Adipocyte (in vitro differentiated cells): ENCODE measurements at regions not wholly inside any gene's neighbourhood (a gene's known extent, or its start where the extent isn't known, plus 50 kb on each side); places are given as distances from the start of the nearest gene placed in this dataset.

Experiments
- DNase-seq: peaks from one replicate; pipeline ENCODE4 v3.0.0-alpha.2; 2015; ENCODE audit warnings: low read depth
- H3K27me3 ChIP-seq: replicated peaks from 2 replicates; pipeline ENCODE4 v1.7.0; 2013; ENCODE audit warnings: mild to moderate bottlenecking, low read length, moderate library complexity; ENCODE audit not compliant: control insufficient read depth, insufficient read depth
- H3K36me3 ChIP-seq: 2 replicates; pipeline ENCODE4 v1.7.0; 2013; ENCODE audit warnings: low read length, mild to moderate bottlenecking, moderate library complexity; ENCODE audit not compliant: control insufficient read depth, insufficient read depth, severe bottlenecking
- H3K4me1 ChIP-seq: 2 replicates; pipeline ENCODE4 v1.7.0; 2013; ENCODE audit warnings: mild to moderate bottlenecking, low read length, moderate library complexity; ENCODE audit not compliant: control insufficient read depth, insufficient read depth
- H3K4me3 ChIP-seq: 2 replicates; pipeline ENCODE4 v1.7.0; 2013; ENCODE audit warnings: mild to moderate bottlenecking, low read length, moderate library complexity
- H3K9ac ChIP-seq: 2 replicates; pipeline ENCODE4 v1.7.0; 2013; ENCODE audit warnings: mild to moderate bottlenecking, low read length, moderate library complexity
- H3K9me3 ChIP-seq: 2 replicates; pipeline ENCODE4 v1.7.0; 2013; ENCODE audit warnings: mild to moderate bottlenecking, low read length, moderate library complexity; ENCODE audit not compliant: control insufficient read depth

GRCh38 chr12:69150083-69150795, 89.1 kb upstream of the CPSF6 start:
- Histone ChIP-seq H3K36me3 (no peaks in the 10 kb centered on the region), H3K4me3 (no peak overlapping the region), H3K27me3 (no peaks in the 10 kb centered on the region), H3K9me3 (no peaks in the 10 kb centered on the region), H3K4me1 (peaks cover 16% of the 10 kb centered on the region), H3K9ac (no peak overlapping the region)
- DNase-seq: no peak

- DNase-seq: peak; percentile 82
- Histone ChIP-seq H3K4me1 (peaks cover 16% of the 10 kb centered on the region), H3K27me3 (no peaks in the 10 kb centered on the region), H3K9me3 (no peaks in the 10 kb centered on the region), H3K36me3 (no peaks in the 10 kb centered on the region), H3K4me3 (no peak overlapping the region), H3K9ac (no peak overlapping the region)
Observed at GRCh38 chr12:69150796-69151127, 88.6 kb upstream of the CPSF6 start.

- H3K36me3 ChIP-seq: no peaks in the 10 kb centered on the region
- no peak overlapping the region for H3K4me3 ChIP-seq
- no peaks in the 10 kb centered on the region for H3K27me3 ChIP-seq
- no peaks in the 10 kb centered on the region for H3K9me3 ChIP-seq
- H3K9ac ChIP-seq: no peak overlapping the region
- H3K4me1 ChIP-seq: peaks cover 16% of the 10 kb centered on the region
- peak; percentile 91 for DNase-seq
Observed at GRCh38 chr12:69151254-69151764, 88.1 kb upstream of the CPSF6 start.

GRCh38 chr12:69154585-69155363, 84.6 kb upstream of the CPSF6 start:
- H3K9ac ChIP-seq: no peak overlapping the region
- DNase-seq: peak; percentile 90

GRCh38 chr12:69157023-69157655, 82.2 kb upstream of the CPSF6 start:
- H3K4me1 ChIP-seq: no peaks in the 10 kb centered on the region
- no peak overlapping the region for H3K9ac ChIP-seq
- no peak overlapping the region for H3K4me3 ChIP-seq
- peak; percentile 92 for DNase-seq
- H3K27me3 ChIP-seq: no peaks in the 10 kb centered on the region
- H3K9me3 ChIP-seq: no peaks in the 10 kb centered on the region
- H3K36me3 ChIP-seq: no peaks in the 10 kb centered on the region

More at GRCh38 chr12:69154585-69155363, 84.6 kb upstream of the CPSF6 start:
- Histone ChIP-seq H3K4me1 (peaks cover 16% of the 10 kb centered on the region), H3K9me3 (no peaks in the 10 kb centered on the region), H3K4me3 (no peak overlapping the region), H3K36me3 (no peaks in the 10 kb centered on the region), H3K27me3 (no peaks in the 10 kb centered on the region)

- no peaks in the 10 kb centered on the region for H3K9me3 ChIP-seq
- DNase-seq: peak; percentile 38
- no peak overlapping the region for H3K4me3 ChIP-seq
- H3K27me3 ChIP-seq: no peaks in the 10 kb centered on the region
- no peaks in the 10 kb centered on the region for H3K4me1 ChIP-seq
- no peaks in the 10 kb centered on the region for H3K36me3 ChIP-seq
- no peak overlapping the region for H3K9ac ChIP-seq
Observed at GRCh38 chr12:69161829-69162228, 77.5 kb upstream of the CPSF6 start.

- Histone ChIP-seq H3K4me1 (no peaks in the 10 kb centered on the region), H3K4me3 (no peak overlapping the region), H3K36me3 (no peaks in the 10 kb centered on the region), H3K27me3 (no peaks in the 10 kb centered on the region), H3K9ac (no peak overlapping the region), H3K9me3 (no peaks in the 10 kb centered on the region)
- no peak for DNase-seq
Observed at GRCh38 chr12:69163681-69164362, 75.5 kb upstream of the CPSF6 start.

- no peak overlapping the region for H3K4me3 ChIP-seq
- no peak overlapping the region for H3K9ac ChIP-seq
- H3K36me3 ChIP-seq: no peaks in the 10 kb centered on the region
- H3K27me3 ChIP-seq: peaks cover 6% of the 10 kb centered on the region
- no peaks in the 10 kb centered on the region for H3K9me3 ChIP-seq
- H3K4me1 ChIP-seq: no peaks in the 10 kb centered on the region
- DNase-seq: no peak
Observed at GRCh38 chr12:69167648-69168165, 71.7 kb upstream of the CPSF6 start.

- Histone ChIP-seq H3K4me3 (no peak overlapping the region), H3K36me3 (no peaks in the 10 kb centered on the region), H3K27me3 (peaks cover 6% of the 10 kb centered on the region), H3K9ac (no peak overlapping the region), H3K9me3 (no peaks in the 10 kb centered on the region), H3K4me1 (no peaks in the 10 kb centered on the region)
- DNase-seq: no peak
Observed at GRCh38 chr12:69168363-69168762, 71.0 kb upstream of the CPSF6 start.

- Histone ChIP-seq H3K36me3 (no peaks in the 10 kb centered on the region), H3K9ac (no peak overlapping the region), H3K4me1 (no peaks in the 10 kb centered on the region), H3K27me3 (peaks cover 6% of the 10 kb centered on the region), H3K9me3 (no peaks in the 10 kb centered on the region), H3K4me3 (no peak overlapping the region)
- DNase-seq: no peak
Observed at GRCh38 chr12:69168828-69169227, 70.5 kb upstream of the CPSF6 start.

- Histone ChIP-seq H3K27me3 (peaks cover 6% of the 10 kb centered on the region), H3K9ac (no peak overlapping the region), H3K36me3 (no peaks in the 10 kb centered on the region), H3K4me3 (no peak overlapping the region), H3K9me3 (no peaks in the 10 kb centered on the region), H3K4me1 (no peaks in the 10 kb centered on the region)
- no peak for DNase-seq
Observed at GRCh38 chr12:69170293-69170692, 69.1 kb upstream of the CPSF6 start.
